ENCODE measurements at regions not wholly inside any gene's neighbourhood (a gene's known extent, or its start where the extent isn't known, plus 50 kb on each side); places are given as distances from the start of the nearest gene placed in this dataset.

- no peak for DNase-seq
These were observed 155.4 kb upstream of the BMP2 start for GRCh38 chr20:6611911-6612605.

- DNase-seq: no peak
These were observed 160.8 kb upstream of the BMP2 start for GRCh38 chr20:6606651-6607050.

GRCh38 chr20:6605055-6605935, 162.2 kb upstream of the BMP2 start:
- no peak for DNase-seq

GRCh38 chr20:6604179-6604578, 163.3 kb upstream of the BMP2 start:
- no peak for DNase-seq

GRCh38 chr20:6599876-6600735, 167.4 kb upstream of the BMP2 start:
- no peak for DNase-seq

GRCh38 chr20:6595704-6596103, 171.8 kb upstream of the BMP2 start:
- no peak for DNase-seq

- no peak for DNase-seq
These were observed 176.4 kb upstream of the BMP2 start for GRCh38 chr20:6590891-6591637.

GRCh38 chr20:6588296-6588695, 179.2 kb upstream of the BMP2 start:
- no peak for DNase-seq

- peak; percentile 69 for DNase-seq
These were observed 184.2 kb upstream of the BMP2 start for GRCh38 chr20:6583134-6583738.

- DNase-seq: no peak
These were observed 185.0 kb upstream of the BMP2 start for GRCh38 chr20:6582449-6582848.

GRCh38 chr20:6580486-6580885, 187.0 kb upstream of the BMP2 start:
- DNase-seq: no peak

GRCh38 chr20:6579824-6580223, 187.7 kb upstream of the BMP2 start:
- no peak for DNase-seq

- no peak for DNase-seq
These were observed 188.1 kb upstream of the BMP2 start for GRCh38 chr20:6579417-6579816.

GRCh38 chr20:6577451-6577850, 190.0 kb upstream of the BMP2 start:
- no peak for DNase-seq

- DNase-seq: no peak
These were observed 190.8 kb upstream of the BMP2 start for GRCh38 chr20:6576726-6577125.

- peak; percentile 83 for DNase-seq
These were observed 191.5 kb upstream of the BMP2 start for GRCh38 chr20:6575912-6576401.

GRCh38 chr20:6566821-6567220, 200.7 kb upstream of the BMP2 start:
- DNase-seq: no peak

- no peak for DNase-seq
These were observed 205.4 kb upstream of the BMP2 start for GRCh38 chr20:6562111-6562510.

- no peak for DNase-seq
These were observed 206.5 kb upstream of the BMP2 start for GRCh38 chr20:6560978-6561377.

GRCh38 chr20:6559791-6560190, 207.7 kb upstream of the BMP2 start:
- DNase-seq: no peak

- peak; percentile 13 for DNase-seq
These were observed 209.1 kb upstream of the BMP2 start for GRCh38 chr20:6558341-6558740.

All from NCI-H146 (cell line).